ENCODE measurements at regions not wholly inside any gene's neighbourhood (a gene's known extent, or its start where the extent isn't known, plus 50 kb on each side); places are given as distances from the start of the nearest gene placed in this dataset.

DNA sequence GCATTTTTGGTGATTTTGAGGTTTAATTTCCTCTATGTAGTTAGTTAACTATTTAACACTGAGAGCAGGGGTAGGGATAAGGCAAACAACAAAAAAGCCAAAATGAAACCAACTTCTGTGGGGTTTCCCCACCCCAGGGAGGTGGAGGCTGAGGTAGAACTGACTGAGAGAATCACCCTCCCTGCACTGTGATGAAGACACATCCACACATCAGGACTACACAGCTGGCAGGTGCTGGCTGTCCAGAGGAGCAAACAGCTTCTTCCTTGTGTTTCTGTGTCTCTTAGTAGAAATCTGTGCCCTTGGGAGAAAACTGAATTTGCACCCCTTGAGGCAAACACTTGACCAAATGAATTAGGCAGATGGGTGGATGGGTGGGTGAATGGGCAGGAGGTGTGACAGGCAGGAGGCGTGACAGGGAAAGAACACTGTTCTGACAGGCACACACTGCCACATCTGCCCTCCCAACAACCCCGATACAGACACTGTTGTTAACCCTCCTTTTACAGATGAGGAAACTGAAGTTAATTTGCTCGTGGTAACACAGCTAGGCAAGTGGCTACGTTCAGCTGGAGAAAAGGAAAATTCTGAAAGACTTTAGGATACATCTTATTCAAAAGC is 62.9 kb upstream of the AMZ2 start:
- DNase-seq (ENCODE audit: low read depth in 2 of 2), result no peak

DNA sequence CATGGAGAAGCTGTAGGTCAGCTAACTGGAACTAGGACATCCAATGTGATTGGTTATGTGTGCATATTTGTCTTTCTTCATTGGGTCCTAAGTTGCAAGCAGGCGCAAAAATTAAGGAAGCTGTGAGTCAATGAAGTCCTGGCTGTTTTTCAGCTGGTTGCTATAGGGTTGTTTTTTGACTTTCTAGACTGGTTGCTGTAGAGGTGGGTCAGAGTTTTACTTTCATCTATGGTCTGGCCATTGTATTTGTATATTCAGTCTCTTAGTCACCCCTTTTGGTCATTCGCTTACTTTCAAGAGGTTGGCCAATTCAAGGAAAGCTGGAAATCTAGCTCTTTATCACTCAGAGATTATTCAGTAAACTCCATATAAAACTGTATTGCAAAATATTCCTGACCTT is 62.0 kb upstream of the AMZ2 start:
- no peak for DNase-seq (ENCODE audit: low read depth in 2 of 2)

DNA sequence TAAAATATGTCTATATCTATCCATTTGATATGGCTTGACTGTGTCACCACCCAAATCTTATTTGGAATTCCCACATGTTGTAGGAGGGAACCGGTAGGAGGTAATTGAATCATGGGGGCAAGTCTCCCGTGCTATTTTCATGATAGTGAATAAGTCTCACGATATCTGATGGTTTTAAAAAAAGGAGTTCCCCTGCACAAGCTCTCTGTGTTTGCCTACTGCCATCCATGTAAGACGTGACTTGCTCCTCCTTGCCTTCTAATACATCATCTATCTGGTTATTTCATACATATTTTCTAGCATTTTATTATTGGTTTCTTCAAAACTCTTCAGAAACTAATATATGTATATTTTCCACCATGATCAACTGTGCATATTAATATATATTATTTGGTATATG is 57.3 kb upstream of the AMZ2 start:
- no peak for DNase-seq (ENCODE audit: low read depth in 2 of 2)

DNA sequence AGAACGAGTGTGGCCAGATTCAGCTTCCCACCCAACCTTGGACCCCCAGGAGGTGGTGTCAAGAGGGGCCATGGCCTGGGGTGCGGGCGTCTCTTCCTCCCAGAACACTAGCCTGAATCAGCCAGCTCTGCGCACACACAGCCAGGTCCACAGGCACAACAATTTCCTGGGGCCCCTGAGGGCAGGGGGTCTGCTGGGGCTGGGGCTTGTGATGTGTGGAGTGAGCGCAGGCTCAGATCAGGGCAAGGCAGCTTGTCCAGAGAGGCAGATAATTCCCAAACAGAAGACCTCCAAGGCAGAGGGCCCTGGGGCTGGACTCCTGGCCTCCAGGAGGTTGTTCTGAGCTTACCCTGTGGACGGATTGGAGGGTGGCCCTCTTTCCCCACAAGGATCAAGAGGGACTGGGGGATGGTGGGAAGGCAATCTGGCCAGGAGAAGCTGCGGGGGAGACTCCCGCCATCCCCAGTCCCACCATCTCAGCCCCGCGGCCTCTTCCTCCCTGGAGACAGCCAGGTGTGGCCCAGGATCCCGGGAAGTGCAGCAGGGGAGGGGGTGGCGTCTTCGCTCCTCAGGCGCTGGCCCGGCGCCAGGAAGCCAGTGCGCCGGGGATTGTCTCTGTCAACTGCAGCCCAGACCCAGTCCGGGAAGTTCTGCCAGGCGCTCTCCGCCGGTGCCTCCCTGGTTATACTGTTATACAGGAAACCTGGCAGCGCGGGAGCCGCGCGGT is 52.0 kb upstream of the AMZ2 start:
- DNase-seq (ENCODE audit: low read depth in 2 of 2), result no peak

DNA sequence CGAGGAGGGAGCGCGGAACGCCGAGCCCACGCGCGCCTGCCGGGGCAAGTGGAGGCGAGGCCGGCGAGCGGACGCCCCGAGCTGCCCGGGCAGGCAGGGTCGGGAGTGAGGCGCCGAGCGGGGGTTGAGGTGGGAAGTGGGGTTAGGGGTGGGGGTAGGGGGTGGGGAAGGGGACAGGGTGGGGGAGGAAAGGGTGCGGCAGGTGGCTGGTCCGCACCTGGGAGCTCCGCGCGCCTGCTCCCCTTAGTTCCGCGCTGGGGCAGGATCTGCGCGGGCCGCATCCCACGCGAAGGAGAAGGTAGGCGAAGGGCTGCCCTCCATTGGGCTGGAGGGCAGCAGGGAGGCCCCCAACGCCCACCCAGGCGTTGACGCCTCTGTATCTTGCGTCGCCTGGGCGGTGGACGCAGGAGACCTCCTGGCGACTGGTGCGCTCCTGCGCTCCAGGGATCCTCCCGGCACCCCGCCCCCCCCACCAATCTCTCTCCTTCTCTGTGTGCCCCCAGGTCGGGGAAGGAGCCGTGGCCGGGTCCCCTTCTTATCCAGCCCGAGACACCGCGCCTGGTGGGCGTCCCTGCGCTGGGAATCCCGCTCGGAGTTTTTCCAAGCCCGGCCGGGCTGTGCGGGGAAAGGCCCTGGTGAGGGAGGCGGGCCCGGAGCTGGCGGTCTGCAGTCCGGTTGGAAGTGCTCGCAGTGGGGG is 51.3 kb upstream of the AMZ2 start:
- DNase-seq (ENCODE audit: low read depth in 2 of 2), result no peak

DNA sequence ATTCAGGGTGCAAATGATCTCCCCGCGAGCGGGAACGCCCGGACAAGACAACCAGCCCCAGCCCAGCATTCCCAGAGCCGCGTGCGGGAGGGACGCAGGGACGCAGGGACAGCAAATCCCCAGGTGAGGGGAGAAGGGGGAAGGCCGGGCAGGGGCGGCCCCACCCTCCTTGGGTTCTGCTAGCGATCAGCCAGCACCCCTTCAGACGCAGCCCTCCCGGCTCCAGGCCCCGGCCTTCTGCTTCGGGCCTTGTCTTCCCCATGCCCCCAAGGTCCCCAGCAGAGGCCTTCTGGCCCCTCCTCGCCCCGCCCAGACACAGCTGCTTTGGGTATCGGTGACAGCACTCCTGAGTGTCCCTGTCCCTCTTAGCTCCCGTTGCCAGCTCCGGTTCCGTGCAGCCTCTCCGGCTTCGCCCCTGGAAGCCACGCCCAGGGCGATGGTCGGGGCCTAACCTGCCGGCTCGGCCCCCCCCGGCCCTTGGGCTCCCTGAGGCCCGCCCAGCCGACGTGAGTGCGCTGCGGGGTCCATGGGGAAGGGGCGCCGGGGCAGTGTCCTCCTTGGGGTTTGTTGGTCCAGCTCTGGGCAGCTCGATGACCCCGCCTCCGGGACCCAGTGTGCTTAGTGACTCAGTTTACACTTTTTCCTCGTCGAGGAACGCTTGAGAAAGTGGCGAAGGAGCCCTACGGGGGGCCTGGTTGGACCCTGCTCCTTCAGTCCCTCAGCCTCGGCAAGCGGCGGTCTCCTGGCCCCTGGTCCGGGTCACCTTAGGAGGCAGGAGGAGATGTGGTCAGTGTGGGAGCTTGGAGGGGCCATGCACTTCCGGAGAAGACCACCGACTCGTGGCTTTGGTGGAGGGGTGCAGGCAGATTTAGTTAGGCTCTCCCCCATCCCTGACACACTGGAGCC is 50.5 kb upstream of the AMZ2 start:
- no peak for DNase-seq (ENCODE audit: low read depth in 2 of 2)

DNA sequence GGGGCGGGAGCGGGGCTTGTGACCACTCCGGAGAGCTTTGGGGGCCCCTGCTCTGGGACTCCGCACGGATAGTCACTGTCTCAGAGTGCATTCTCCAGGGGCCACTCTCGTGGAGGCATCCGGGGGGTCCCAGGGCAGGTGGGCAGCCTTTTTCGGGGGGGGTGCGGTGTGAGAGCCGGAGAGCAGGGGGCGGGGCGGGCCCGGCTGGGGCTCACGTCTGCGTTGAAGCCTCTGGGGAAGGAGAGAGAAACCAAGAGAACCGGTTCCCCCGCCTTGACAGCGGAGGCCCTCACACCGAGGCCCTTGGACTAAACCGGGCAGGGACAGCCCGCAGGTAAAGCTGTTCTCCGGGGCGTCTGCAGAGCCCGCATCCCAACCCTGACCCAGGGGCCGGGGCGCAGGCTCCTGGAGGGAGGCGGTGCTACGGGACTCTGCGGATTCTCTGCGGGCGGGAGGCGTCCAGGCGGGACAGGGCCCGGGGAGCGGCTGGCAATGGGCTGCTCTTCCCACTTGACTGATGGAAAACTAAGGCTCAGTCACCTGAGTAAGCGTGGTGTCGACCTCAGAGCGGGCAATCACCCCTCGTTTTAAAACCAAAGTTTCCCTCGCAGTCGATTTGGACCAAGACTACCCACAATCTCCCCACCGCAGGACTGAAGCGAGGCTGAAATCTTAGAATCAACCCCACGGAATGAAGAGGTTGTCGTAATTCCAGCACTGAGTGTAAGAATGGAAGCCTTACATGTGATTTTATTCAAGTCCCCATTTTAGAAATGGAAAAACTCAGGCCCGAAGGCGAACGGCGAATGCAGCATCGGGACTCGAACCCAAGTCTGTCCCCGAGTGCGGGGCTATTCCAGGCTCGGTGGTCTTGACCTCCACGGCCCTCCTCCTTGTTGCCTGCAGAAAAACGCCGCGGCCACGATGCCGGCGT is 49.6 kb upstream of the AMZ2 start:
- no peak for DNase-seq (ENCODE audit: low read depth in 2 of 2)

All from stimulated activated CD4-positive, alpha-beta T cell treated with anti-CD3 and anti-CD28 coated beads, Interleukin-12 subunit alpha, Interleukin-12 subunit beta, amount 100 ng/mL, for 24 hours (primary cell).